Lung (tissue), 11 donors: ENCODE measurements at regions not wholly inside any gene's neighbourhood (a gene's known extent, or its start where the extent isn't known, plus 50 kb on each side); places are given as distances from the start of the nearest gene placed in this dataset.

Experiments
- ATAC-seq: fragments of 200-7000 bp; cut with Tn5 transposase; one replicate; pipeline ENCODE4 v1.9.1; 2020; ENCODE audit warnings: moderate number of reproducible peaks; ENCODE audit not compliant: insufficient read depth, low FRiP score
- DNase-seq, 3 donors: peaks; one replicate each; pipeline ENCODE4 v3.0.0-alpha.2; 2013 to 2017
- H3K27ac ChIP-seq, 2 donors: one replicate each; pipeline ENCODE4 v1.5.1; 2013; ENCODE audit warnings: mild to moderate bottlenecking in 2 of 2, moderate library complexity in 2 of 2, control low read depth in 1 of 2, inconsistent platforms in 1 of 2, low read depth in 1 of 2, low read length in 1 of 2
- H3K27me3 ChIP-seq, 3 donors: one replicate each; pipeline ENCODE4 v1.5.1; 2013; ENCODE audit warnings: low read length in 2 of 3; ENCODE audit not compliant: control insufficient read depth in 3 of 3, insufficient read depth in 3 of 3
- H3K36me3 ChIP-seq, 4 donors: one replicate each; pipeline ENCODE4 v1.5.1; 2013; ENCODE audit warnings: low read length in 4 of 4, mild to moderate bottlenecking in 1 of 4, moderate library complexity in 1 of 4; ENCODE audit not compliant: control insufficient read depth in 4 of 4, insufficient read depth in 4 of 4
- H3K4me1 ChIP-seq, 5 donors: one replicate each; pipeline ENCODE4 v1.5.1; 2013; ENCODE audit warnings: low read length in 5 of 5, mild to moderate bottlenecking in 2 of 5, moderate library complexity in 1 of 5; ENCODE audit not compliant: control insufficient read depth in 5 of 5, insufficient read depth in 5 of 5
- H3K4me3 ChIP-seq: one replicate; pipeline ENCODE4 v1.5.1; 2013; ENCODE audit warnings: mild to moderate bottlenecking, control low read depth, moderate library complexity
- H3K9ac ChIP-seq, 2 donors: one replicate each; pipeline ENCODE4 v1.5.1; 2013; ENCODE audit warnings: low read length in 2 of 2, control low read depth in 1 of 2; ENCODE audit not compliant: insufficient read depth in 1 of 2
- H3K9me3 ChIP-seq, 4 donors: one replicate each; pipeline ENCODE4 v1.5.1; 2013; ENCODE audit warnings: low read length in 3 of 4, mild to moderate bottlenecking in 1 of 4, moderate library complexity in 1 of 4; ENCODE audit not compliant: control insufficient read depth in 4 of 4, insufficient read depth in 3 of 4
- WGBS, 2 donors: extraction: QIAGEN DNeasy Blood & Tissue Kit; methylation state at CpG; one replicate each; pipeline ENCODE4 v1.1.7; 2013; 5-methylcytosine and 5-hydroxymethylcytosine counted together
- TF ChIP-seq, protein P1 (sequence below): IDR thresholded peaks from 2 replicates; pipeline ENCODE4 v1.5.1; 2012; ENCODE audit warnings: mild to moderate bottlenecking; ENCODE audit errors: control extremely low read depth, extremely low read depth
- donor health status: control.
- donor health status: control.
- donor health status: Bipolar disorder and iron deficiency.
- donor health status: healthy.
- donor health status: DM: yes; HTN: yes; CAD: no.

DNA sequence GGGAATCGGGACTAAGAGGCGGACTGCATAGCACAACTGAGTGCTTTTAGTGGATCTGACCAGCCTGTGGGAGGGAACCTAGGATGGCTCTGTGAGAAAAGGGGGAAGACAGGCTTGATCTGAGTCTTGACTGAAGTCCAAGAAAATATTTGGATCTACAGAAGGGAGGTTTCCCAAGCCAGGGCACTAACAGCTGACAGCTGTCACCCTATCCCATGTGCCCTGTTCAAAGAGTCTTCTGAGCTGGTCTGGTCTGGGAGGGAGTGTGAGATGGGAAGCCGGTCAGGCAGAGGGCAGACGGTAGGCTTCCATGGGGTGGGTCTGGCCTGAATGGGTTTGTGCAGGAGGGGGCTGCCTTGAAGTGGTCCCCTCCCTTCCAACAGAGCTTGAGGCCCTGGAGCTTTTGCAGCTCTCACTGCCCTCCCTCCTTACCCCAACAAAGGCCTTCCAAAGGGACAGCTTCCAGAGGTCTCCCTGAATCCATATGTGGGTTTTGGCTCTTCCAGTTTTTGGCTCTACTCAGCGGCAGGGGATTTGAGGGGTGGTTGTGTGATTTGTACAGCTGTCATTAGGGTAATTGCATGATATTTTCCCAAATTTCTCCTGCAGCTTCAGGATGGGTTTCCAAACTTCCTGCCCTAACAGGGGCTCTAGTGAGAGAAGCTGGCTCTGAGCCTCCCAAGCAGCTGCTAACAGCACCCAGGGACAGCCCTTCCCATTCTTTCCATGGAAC, 643.7 kb downstream of the BCOR start:
- DNase-seq (peak; percentile 87 to 94 (median 93)), ATAC-seq (no peak)
- H3K4me1 ChIP-seq: peaks cover 0 to 34% (median 0%) of the 10 kb centered on the region in 5 donors
- H3K27ac ChIP-seq: no peak overlapping the region
- no peak overlapping the region for H3K9ac ChIP-seq
- H3K27me3 ChIP-seq: peaks cover 0 to 5% (median 3%) of the 10 kb centered on the region in 3 donors
- H3K9me3 ChIP-seq: peaks cover 0 to 15% (median 0%) of the 10 kb centered on the region in 4 donors
- TF ChIP-seq, protein P1, sequence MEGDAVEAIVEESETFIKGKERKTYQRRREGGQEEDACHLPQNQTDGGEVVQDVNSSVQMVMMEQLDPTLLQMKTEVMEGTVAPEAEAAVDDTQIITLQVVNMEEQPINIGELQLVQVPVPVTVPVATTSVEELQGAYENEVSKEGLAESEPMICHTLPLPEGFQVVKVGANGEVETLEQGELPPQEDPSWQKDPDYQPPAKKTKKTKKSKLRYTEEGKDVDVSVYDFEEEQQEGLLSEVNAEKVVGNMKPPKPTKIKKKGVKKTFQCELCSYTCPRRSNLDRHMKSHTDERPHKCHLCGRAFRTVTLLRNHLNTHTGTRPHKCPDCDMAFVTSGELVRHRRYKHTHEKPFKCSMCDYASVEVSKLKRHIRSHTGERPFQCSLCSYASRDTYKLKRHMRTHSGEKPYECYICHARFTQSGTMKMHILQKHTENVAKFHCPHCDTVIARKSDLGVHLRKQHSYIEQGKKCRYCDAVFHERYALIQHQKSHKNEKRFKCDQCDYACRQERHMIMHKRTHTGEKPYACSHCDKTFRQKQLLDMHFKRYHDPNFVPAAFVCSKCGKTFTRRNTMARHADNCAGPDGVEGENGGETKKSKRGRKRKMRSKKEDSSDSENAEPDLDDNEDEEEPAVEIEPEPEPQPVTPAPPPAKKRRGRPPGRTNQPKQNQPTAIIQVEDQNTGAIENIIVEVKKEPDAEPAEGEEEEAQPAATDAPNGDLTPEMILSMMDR: no peak
- WGBS, 2 donors: 79 to 81% methylated on average over 3 to 5 of the region's 5 CpGs
- H3K4me3 ChIP-seq: no peak overlapping the region
- H3K36me3 ChIP-seq: no peaks in the 10 kb centered on the region

- no peaks in the 10 kb centered on the region for H3K36me3 ChIP-seq
- peaks cover 0 to 20% (median 0%) of the 10 kb centered on the region in 5 donors for H3K4me1 ChIP-seq
- DNase-seq: peak in 1 of 3 donors; percentile 41
- H3K27me3 ChIP-seq: peaks cover 0 to 10% (median 3%) of the 10 kb centered on the region in 3 donors
- ATAC-seq: no peak
- no peak overlapping the region for H3K9ac ChIP-seq
- no peak overlapping the region for H3K27ac ChIP-seq
- H3K4me3 ChIP-seq: no peak overlapping the region
- peaks cover 0 to 8% (median 0%) of the 10 kb centered on the region in 4 donors for H3K9me3 ChIP-seq
- TF ChIP-seq, protein P1: no peak
- WGBS, 2 donors: 74 to 76% methylated on average over 3 of the region's 3 CpGs
Observed at GRCh38 chrX:39456894-39457604, 640.7 kb downstream of the BCOR start.

- Histone ChIP-seq H3K4me3 (no peak overlapping the region), H3K27ac (no peak overlapping the region), H3K4me1 (peaks cover 0 to 13% (median 0%) of the 10 kb centered on the region in 5 donors), H3K36me3 (no peaks in the 10 kb centered on the region), H3K9me3 (peaks cover 0 to 8% (median 0%) of the 10 kb centered on the region in 4 donors), H3K9ac (no peak overlapping the region), H3K27me3 (peaks cover 0 to 13% (median 3%) of the 10 kb centered on the region in 3 donors)
- TF ChIP-seq, protein P1: no peak
- 68 to 94% methylated on average over 5 of the region's 5 CpGs for WGBS, 2 donors
- DNase-seq (no peak), ATAC-seq (no peak)
Observed at GRCh38 chrX:39458779-39459178, 639.0 kb downstream of the BCOR start.
